Embryonic facial prominence (tissue), 1 donor: ENCODE measurements at regions not wholly inside any gene's neighbourhood (a gene's known extent, or its start where the extent isn't known, plus 50 kb on each side); places are given as distances from the start of the nearest gene placed in this dataset.

Source experiments
- DNase-seq: peaks from one replicate; pipeline ENCODE4 v3.0.0-alpha.2; 2016; ENCODE audit errors: extremely low spot score

GRCh38 chr5:23368393-23368792 is 139.0 kb upstream of the PRDM9 start:
- no peak for DNase-seq

GRCh38 chr5:23367874-23368273 is 139.5 kb upstream of the PRDM9 start:
- DNase-seq = no peak

- DNase-seq = no peak
Measured at GRCh38 chr5:23353286-23353685, 154.1 kb upstream of the PRDM9 start.

- no peak for DNase-seq
Measured at GRCh38 chr5:23352446-23352845, 155.0 kb upstream of the PRDM9 start.

GRCh38 chr5:23343121-23343520 is 164.3 kb upstream of the PRDM9 start:
- no peak for DNase-seq

- DNase-seq = no peak
Measured at GRCh38 chr5:23332650-23333251, 174.7 kb upstream of the PRDM9 start.

- no peak for DNase-seq
Measured at GRCh38 chr5:23330726-23331125, 176.7 kb upstream of the PRDM9 start.

- no peak for DNase-seq
Measured at GRCh38 chr5:23319901-23320300, 187.5 kb upstream of the PRDM9 start.

- no peak for DNase-seq
Measured at GRCh38 chr5:23318960-23319359, 188.4 kb upstream of the PRDM9 start.

- no peak for DNase-seq
Measured at GRCh38 chr5:23318166-23318565, 189.2 kb upstream of the PRDM9 start.

- DNase-seq = no peak
Measured at GRCh38 chr5:23316060-23316591, 191.3 kb upstream of the PRDM9 start.

GRCh38 chr5:23314827-23315226 is 192.6 kb upstream of the PRDM9 start:
- no peak for DNase-seq

GRCh38 chr5:23305055-23305454 is 202.4 kb upstream of the PRDM9 start:
- no peak for DNase-seq

- DNase-seq = no peak
Measured at GRCh38 chr5:23303836-23304235, 203.6 kb upstream of the PRDM9 start.

GRCh38 chr5:23303435-23303834 is 204.0 kb upstream of the PRDM9 start:
- DNase-seq = no peak

- DNase-seq = no peak
Measured at GRCh38 chr5:23302438-23302837, 205.0 kb upstream of the PRDM9 start.

- DNase-seq = no peak
Measured at GRCh38 chr5:23289162-23289561, 218.2 kb upstream of the PRDM9 start.

- DNase-seq = no peak
Measured at GRCh38 chr5:23284656-23285055, 222.8 kb upstream of the PRDM9 start.

- DNase-seq = no peak
Measured at GRCh38 chr5:23274171-23274570, 233.2 kb upstream of the PRDM9 start.

- no peak for DNase-seq
Measured at GRCh38 chr5:23269981-23270380, 237.4 kb upstream of the PRDM9 start.

- DNase-seq = no peak
Measured at GRCh38 chr5:23268136-23268535, 239.3 kb upstream of the PRDM9 start.

- no peak for DNase-seq
Measured at GRCh38 chr5:23260621-23261020, 246.8 kb upstream of the PRDM9 start.

- DNase-seq = no peak
Measured at GRCh38 chr5:23257656-23258055, 249.8 kb upstream of the PRDM9 start.

- no peak for DNase-seq
Measured at GRCh38 chr5:23253621-23254198, 253.7 kb upstream of the PRDM9 start.
